ENCODE measurements at regions not wholly inside any gene's neighbourhood (a gene's known extent, or its start where the extent isn't known, plus 50 kb on each side); places are given as distances from the start of the nearest gene placed in this dataset.
"Not testable (repeated sequence)": the region's sequence is repeated elsewhere in the genome, so short reads cannot be mapped to it uniquely, and the experiment has no call there.

- no peak for DNase-seq
Observed at GRCh38 chr1:224791362-224791941, 138.0 kb upstream of the DNAH14 start.

- no peak for DNase-seq
Observed at GRCh38 chr1:224795591-224795990, 133.9 kb upstream of the DNAH14 start.

DNA sequence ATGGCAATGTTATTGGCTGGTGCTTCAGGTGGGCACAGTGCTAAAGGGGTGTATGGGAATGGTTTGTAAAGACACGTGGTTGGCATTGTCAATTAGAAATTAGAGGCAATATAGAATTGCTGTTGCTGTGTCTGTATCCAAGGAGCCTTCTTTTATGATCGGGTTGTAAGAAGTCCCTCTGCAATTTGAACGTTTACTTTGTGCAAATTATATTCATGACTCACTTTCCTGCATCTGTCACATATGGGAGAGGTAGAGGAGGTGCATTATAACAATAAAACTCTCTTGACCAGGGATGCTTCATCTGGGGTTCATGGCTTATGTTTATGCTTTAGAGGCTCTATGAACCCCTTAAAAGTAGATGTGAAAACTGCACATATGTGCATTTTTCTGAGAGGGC is 130.4 kb upstream of the DNAH14 start:
- DNase-seq, result no peak

DNA sequence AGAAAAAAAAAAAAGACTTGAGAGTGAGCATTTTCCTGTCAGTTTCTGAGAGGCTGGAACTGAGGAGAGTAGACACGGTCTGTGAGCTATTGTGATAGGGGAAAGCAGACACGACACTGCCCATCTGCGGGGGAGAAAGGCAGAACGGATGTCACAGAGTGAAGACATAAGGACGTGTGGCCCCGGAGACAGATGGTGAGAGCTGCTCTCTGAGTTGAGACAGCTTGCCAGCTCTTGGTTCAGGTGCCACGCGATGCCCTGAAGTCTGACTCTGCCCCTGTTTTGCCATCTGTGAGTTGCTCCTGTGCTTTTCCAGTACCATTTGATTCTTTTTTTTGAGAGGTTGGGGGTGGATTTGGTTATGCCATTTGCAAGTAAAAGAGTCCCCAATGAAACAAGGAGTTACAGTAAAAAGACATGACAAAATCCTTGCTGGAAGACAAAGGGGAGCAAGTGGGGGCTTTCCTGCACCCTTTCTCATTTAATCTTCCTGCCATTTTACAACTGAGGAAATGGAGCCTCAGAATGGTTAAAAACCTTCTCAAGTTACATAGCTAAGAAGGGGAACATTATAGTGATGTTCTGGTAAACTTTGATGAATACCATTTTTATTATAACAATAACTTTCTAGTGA is 128.9 kb upstream of the DNAH14 start:
- DNase-seq, result no peak

GRCh38 chr1:224801844-224802490 is 127.5 kb upstream of the DNAH14 start:
- no peak for DNase-seq

DNA sequence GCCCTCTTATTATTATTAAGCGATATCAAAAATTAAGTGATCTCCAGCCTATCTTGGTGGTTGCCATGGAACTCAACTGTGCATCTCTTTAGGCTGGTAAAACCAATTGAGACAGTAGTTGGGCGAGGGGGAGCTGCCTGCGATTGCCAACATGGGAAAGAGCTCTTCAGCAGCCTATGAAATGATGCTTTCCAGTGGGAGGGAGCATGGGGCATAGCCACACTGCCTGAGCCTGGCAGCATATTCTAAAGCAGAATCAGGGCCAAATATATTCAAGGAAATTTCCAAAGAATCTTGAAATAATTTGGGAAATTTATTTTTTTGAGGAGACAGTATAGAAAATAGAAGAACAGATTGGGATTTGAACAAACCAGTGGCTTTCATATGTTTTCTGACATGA is 126.9 kb upstream of the DNAH14 start:
- DNase-seq, result no peak

DNA sequence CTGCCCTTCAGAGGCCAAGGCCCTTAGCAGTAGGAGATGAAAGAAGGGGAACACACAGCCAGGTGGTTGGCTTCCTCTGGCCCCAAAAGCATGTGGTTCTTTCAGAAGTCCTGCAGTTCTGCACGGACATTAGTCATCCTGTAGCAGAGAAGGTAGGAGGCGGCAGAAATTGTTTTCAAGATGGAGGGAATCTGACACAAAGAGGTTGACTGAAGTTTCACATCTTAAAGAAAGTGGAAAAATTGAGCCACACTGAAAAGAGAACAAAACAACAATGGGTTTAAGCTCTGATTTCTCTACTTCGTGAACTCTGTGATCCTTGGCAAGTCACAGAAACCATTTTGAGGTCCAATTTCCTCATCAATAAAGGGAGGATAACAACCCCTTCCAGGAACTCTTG is 125.3 kb upstream of the DNAH14 start:
- DNase-seq, result no peak

GRCh38 chr1:224805889-224806288 is 123.6 kb upstream of the DNAH14 start:
- DNase-seq, result no peak

DNA sequence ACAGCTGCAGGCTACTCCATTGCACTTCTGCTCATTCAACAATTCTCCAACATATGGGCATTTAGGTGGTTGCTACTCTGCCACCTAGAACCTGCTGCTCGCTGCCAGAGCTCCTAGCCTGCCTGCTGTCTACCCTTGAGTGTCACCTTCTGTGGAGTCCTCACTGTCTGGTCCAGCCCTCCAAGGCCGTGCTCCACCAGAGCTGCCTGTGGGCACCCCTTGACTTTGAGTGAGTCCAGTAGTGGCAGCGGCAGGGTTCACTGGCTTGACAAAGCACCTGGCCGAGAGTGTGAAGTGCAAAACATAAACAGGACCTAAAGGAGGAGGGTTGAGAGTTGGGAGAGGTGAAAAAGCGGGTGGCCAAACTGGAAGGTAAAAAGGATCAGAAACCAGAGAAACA is 120.3 kb upstream of the DNAH14 start:
- DNase-seq, result no peak

GRCh38 chr1:224809613-224810012 is 119.9 kb upstream of the DNAH14 start:
- DNase-seq, result no peak

- DNase-seq, result no peak
Observed at GRCh38 chr1:224811564-224811963, 117.9 kb upstream of the DNAH14 start.

- DNase-seq, result no peak
Observed at GRCh38 chr1:224815647-224816046, 113.8 kb upstream of the DNAH14 start.

- no peak for DNase-seq
Observed at GRCh38 chr1:224816062-224816461, 113.4 kb upstream of the DNAH14 start.

DNA sequence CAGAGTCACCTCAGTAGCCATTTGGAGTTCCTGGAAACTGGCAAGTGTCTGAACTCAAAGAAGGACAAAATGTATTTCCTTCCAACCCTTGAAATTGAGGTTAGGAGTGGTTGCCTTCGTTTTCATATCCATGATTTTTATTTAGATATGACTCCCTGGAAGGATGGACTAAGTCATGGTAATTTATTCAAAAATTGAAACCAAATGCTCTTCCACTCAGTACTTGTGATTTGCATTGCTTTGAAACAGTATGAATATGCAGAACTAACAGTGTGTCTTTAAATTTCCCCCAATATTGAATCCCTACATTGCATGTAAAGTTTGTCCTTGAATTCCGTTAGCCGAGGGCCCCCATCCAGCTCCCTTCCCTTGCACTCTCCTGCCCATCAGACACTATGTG is 112.1 kb upstream of the DNAH14 start:
- DNase-seq, result no peak

- DNase-seq, result no peak
Observed at GRCh38 chr1:224819861-224820260, 109.6 kb upstream of the DNAH14 start.

GRCh38 chr1:224820341-224820740 is 109.1 kb upstream of the DNAH14 start:
- no peak for DNase-seq

GRCh38 chr1:224821751-224822150 is 107.7 kb upstream of the DNAH14 start:
- not testable (repeated sequence) for DNase-seq

- DNase-seq, result no peak
Observed at GRCh38 chr1:224825525-224826000, 103.9 kb upstream of the DNAH14 start.

DNA sequence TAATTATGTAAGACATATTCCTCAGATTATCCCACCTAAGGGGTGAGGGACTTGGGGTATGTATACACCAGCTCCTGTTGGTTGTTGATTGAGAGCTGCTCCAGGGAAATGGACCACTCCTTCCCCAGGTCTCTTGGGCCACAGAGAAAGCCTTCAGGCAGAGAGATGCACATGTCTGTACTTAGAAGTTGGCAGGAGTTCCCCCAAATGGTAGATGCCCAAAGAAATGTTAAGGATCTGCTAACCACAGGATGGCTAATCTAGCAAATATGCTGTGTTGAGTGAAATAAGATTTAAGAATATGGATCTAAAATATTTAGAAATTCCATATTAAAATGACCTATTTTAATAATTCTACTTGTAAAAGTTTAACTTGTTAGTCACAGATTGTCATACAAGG is 100.8 kb upstream of the DNAH14 start:
- DNase-seq, result no peak

DNA sequence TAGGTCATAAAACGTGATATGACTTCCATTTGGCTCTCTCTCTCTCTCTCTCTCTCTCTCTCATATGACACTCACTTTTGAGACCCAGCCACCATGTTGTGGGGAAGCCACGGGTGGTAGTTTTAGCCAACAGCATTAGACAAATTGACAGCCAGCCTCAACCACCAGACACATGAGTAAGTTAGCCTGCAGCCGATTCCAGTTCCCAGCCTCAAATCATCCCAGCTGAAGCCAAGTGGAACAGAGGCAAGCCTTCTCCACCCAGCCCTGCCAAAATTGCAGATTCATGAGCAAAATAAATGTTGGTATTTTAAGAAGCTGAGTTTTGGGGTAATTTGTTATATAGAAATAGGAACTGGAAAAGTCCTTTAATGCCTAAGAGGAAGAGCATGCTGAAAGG is 98.0 kb upstream of the DNAH14 start:
- DNase-seq, result no peak

- not testable (repeated sequence) for DNase-seq
Observed at GRCh38 chr1:224839648-224840300, 89.7 kb upstream of the DNAH14 start.

DNA sequence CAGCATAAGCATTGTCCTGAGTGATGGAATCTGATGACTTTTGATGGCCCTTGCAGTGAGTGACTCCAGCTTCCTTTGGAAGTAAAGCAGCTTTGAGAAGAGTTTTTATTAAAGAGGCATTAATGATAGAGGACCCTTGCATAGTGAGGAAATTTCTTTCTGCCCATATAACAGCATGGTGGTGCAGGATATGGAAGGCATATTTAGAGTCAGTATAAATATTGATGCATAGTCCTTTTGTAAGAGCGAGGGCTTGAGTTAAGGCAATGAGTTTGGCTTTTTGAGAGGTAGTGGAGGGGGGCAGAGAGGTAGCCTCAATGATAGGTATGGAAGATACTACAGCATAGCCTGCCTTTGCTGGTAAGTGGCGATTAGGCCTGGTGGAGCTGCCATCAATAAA is 87.7 kb upstream of the DNAH14 start:
- not testable (repeated sequence) for DNase-seq

DNA sequence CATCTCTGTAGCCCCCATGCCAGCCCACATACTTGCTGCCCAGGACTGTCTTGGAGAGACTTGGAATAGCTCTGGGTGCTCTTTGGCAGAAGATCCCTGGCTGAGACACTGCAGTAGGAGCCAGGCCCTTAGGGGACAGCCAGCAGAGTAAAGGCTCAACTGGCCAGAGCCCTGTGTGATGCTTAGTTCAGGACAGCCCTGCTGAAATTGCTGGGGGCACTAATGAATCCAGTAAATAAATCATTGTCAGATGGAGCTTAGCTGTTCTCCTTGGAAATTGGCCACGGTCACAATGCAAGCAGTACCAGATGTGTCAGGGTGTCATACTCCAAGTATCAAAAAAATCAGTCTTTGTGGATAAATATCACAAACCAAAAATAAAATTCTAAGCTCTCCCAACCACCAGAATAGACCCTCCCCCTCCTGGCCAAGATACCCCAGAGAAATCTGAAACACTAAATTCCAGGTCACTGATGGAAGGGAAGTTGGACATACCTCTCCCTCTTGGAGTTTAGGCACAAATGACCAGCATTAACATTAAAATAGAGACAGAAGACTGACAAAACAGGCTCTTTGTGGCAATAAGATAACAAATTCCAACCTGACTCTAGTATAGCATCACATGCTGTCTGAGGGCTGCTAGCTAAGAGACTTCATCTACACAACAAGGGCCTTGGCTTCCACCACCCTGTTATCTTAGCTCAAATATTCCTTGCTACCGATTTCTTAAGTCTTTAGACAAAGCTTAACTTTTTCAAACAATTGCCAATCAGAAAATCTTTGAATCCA is 83.2 kb upstream of the DNAH14 start:
- no peak for DNase-seq

Measured in T1000 (cell line).